C4-2B (cell line): ENCODE measurements at regions not wholly inside any gene's neighbourhood (a gene's known extent, or its start where the extent isn't known, plus 50 kb on each side); places are given as distances from the start of the nearest gene placed in this dataset.

Experiments used
- ZFX ChIP-seq: fragments of 450-650 bp; IDR thresholded peaks from 2 replicates; pipeline ENCODE4 v1.6.1; 2017
- TF ChIP-seq, protein P1 (sequence below): fragments of 450-650 bp; conservative IDR thresholded peaks from 2 replicates; pipeline ENCODE4 v1.5.1; 2017; ENCODE audit warnings: mild to moderate bottlenecking

DNA sequence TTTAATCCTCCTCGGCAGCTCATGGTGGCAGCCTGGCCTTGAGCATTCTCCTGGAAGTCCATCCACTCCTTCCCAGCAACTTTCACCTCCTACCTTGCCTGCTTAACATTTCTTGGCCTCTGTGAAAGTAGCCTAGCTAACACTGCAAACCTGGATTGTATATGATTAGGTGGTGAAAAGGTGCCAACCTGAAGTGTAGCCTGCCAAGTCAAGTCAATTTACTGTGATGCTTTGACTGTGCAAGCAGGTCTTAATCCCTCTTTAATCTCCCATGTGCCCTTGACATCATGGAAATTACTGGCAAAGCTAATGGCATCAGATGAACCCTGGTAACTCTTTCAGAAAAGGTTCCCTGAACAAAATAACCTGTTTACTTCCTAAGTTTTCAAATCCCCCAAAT is 169.7 kb upstream of the NR2F2 start:
- TF ChIP-seq, protein P1, sequence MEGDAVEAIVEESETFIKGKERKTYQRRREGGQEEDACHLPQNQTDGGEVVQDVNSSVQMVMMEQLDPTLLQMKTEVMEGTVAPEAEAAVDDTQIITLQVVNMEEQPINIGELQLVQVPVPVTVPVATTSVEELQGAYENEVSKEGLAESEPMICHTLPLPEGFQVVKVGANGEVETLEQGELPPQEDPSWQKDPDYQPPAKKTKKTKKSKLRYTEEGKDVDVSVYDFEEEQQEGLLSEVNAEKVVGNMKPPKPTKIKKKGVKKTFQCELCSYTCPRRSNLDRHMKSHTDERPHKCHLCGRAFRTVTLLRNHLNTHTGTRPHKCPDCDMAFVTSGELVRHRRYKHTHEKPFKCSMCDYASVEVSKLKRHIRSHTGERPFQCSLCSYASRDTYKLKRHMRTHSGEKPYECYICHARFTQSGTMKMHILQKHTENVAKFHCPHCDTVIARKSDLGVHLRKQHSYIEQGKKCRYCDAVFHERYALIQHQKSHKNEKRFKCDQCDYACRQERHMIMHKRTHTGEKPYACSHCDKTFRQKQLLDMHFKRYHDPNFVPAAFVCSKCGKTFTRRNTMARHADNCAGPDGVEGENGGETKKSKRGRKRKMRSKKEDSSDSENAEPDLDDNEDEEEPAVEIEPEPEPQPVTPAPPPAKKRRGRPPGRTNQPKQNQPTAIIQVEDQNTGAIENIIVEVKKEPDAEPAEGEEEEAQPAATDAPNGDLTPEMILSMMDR, result no peak
- no peak for TF ChIP-seq ZFX
